Glutamatergic neuron (in vitro differentiated cells): ENCODE measurements at regions not wholly inside any gene's neighbourhood (a gene's known extent, or its start where the extent isn't known, plus 50 kb on each side); places are given as distances from the start of the nearest gene placed in this dataset.
"Not testable (repeated sequence)": the region's sequence is repeated elsewhere in the genome, so short reads cannot be mapped to it uniquely, and the experiment has no call there.

Experiments used
- DNase-seq: peaks from one replicate; pipeline ENCODE4 v3.0.0; 2022
- H3K27ac Mint-ChIP-seq: one replicate; pipeline ENCODE4 v1.8.0; 2020; ENCODE audit warnings: mild to moderate bottlenecking, mixed read lengths, inconsistent platforms; ENCODE audit not compliant: unreplicated experiment
- H3K27me3 Mint-ChIP-seq: one replicate; pipeline ENCODE4 v1.8.0; 2020; ENCODE audit warnings: mild to moderate bottlenecking, moderate library complexity, mixed read lengths, inconsistent platforms; ENCODE audit not compliant: unreplicated experiment
- H3K36me3 Mint-ChIP-seq: one replicate; pipeline ENCODE4 v1.8.0; 2020; ENCODE audit warnings: mild to moderate bottlenecking, mixed read lengths, inconsistent platforms; ENCODE audit not compliant: unreplicated experiment
- H3K4me1 Mint-ChIP-seq: one replicate; pipeline ENCODE4 v1.8.0; 2020; ENCODE audit warnings: mild to moderate bottlenecking, low read depth, mixed read lengths, inconsistent platforms; ENCODE audit not compliant: unreplicated experiment
- H3K4me3 Mint-ChIP-seq: one replicate; pipeline ENCODE4 v1.8.0; 2020; ENCODE audit warnings: mild to moderate bottlenecking, mixed read lengths, inconsistent platforms; ENCODE audit not compliant: unreplicated experiment
- H3K9me3 Mint-ChIP-seq: one replicate; pipeline ENCODE4 v1.8.0; 2020; ENCODE audit warnings: mild to moderate bottlenecking, moderate library complexity, mixed read lengths, inconsistent platforms; ENCODE audit not compliant: unreplicated experiment
- CTCF ChIP-seq: fragments of 200-600 bp; sonication (generic); IDR thresholded peaks from one replicate; pipeline ENCODE4 v1.5.0; 2021; ENCODE audit not compliant: partially characterized antibody, unreplicated experiment

DNA sequence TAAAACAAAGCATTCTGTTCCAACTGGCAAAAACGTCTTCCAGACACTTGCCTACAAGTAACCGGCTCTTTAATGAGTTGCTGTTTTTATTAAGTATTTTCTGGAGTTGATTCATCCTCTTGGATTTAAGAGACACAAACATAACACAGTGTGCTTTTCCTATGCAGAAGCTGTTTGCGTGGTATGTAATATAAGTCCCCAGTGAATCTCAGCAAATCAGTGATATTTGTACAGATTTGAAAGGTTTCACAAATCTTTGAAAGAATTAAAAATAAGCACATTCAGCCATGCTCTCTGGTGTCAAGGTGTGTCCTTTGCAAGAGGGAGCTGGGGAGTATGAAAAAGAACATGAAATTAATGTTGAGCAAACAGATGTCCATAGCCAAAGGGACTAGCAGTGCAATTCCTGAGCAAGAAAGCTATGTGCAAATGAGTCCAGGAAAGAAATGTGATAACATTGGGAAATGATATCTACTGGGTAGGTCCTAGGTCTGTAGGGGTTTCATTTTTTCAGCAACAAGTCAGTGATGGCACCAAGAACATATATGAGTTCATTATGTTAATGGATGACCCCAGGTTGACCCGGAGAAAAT is 170.1 kb upstream of the PHACTR1 start:
- H3K27ac Mint-ChIP-seq: no peak overlapping the region
- H3K27me3 Mint-ChIP-seq: no peaks in the 10 kb centered on the region
- H3K36me3 Mint-ChIP-seq: peaks cover 5% of the 10 kb centered on the region
- no peak for TF ChIP-seq CTCF
- no peaks in the 10 kb centered on the region for H3K4me1 Mint-ChIP-seq
- DNase-seq: no peak
- no peaks in the 10 kb centered on the region for H3K9me3 Mint-ChIP-seq
- no peak overlapping the region for H3K4me3 Mint-ChIP-seq

DNA sequence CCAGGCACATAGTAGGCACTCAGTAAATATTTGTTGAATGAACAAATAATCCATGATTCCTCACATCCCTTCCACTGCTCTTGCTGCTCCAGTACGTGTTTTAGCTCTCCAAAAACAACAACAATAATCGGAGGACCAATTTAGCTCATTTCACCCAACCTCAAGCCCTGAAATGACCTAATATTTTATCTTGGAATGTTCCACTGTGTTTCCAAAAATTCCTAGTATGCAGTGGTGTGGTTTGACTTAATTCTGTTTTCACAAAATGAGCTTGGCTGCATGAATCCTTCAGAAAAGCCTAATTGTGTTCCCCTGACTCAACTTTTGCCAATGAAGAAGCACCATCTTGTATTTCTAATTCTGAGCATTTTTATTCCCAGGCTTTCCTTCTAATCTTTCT is 168.0 kb upstream of the PHACTR1 start:
- no peaks in the 10 kb centered on the region for H3K9me3 Mint-ChIP-seq
- no peak for DNase-seq
- no peaks in the 10 kb centered on the region for H3K27me3 Mint-ChIP-seq
- no peaks in the 10 kb centered on the region for H3K4me1 Mint-ChIP-seq
- no peak for TF ChIP-seq CTCF
- H3K27ac Mint-ChIP-seq: no peak overlapping the region
- H3K4me3 Mint-ChIP-seq: no peak overlapping the region
- H3K36me3 Mint-ChIP-seq: peaks cover 5% of the 10 kb centered on the region

DNA sequence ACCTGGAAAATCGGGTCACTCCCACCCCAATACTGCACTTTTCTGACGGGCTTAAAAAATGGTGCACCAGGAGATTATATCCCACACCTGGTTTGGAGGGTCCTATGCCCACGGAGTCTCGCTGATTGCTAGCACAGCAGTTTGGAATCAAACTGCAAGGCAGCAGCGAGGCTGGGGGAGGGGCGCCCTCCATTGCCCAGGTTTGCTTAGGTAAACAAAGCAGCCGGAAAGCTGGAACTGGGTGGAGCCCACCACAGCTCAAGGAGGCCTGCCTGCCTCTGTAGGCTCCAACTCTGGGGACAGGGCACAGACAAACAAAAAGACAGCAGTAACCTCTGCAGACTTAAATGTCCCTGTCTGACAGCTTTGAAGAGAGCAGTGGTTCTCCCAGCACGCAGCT is 167.1 kb upstream of the PHACTR1 start:
- not testable (repeated sequence) for H3K4me1 Mint-ChIP-seq, H3K9me3 Mint-ChIP-seq, H3K36me3 Mint-ChIP-seq, H3K27me3 Mint-ChIP-seq, H3K4me3 Mint-ChIP-seq, DNase-seq, H3K27ac Mint-ChIP-seq

- H3K9me3 Mint-ChIP-seq, H3K36me3 Mint-ChIP-seq, H3K4me1 Mint-ChIP-seq, H3K27ac Mint-ChIP-seq, H3K4me3 Mint-ChIP-seq, DNase-seq, H3K27me3 Mint-ChIP-seq: not testable (repeated sequence)
Measured at GRCh38 chr6:12554820-12555219, 161.7 kb upstream of the PHACTR1 start.

GRCh38 chr6:12555267-12555666 is 161.3 kb upstream of the PHACTR1 start:
- no peak for DNase-seq
- Mint-ChIP-seq H3K27ac (no peak overlapping the region), H3K4me1 (no peaks in the 10 kb centered on the region), H3K27me3 (no peaks in the 10 kb centered on the region), H3K4me3 (no peak overlapping the region), H3K9me3 (peaks cover 3% of the 10 kb centered on the region), H3K36me3 (no peaks in the 10 kb centered on the region)
- no peak for TF ChIP-seq CTCF

DNA sequence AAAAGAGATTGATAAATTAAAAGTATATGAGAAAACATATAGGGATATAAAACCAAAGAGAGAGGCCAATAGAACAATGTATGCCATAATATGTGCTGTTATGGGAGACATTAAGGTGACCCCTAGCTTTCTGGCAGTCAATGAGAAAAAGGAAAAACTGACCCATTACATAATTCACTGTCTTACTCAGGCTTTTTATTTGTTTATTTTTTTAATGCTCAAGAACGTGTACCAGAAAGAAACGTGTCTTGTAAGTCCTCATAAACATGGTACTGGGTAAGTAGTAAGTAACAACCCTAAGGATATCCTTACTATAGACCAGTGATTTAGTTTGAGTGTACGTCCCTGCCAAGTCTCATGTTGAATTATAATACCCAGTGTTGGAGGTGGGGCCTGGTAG is 160.8 kb upstream of the PHACTR1 start:
- no peak for TF ChIP-seq CTCF
- no peak overlapping the region for H3K27ac Mint-ChIP-seq
- peaks cover 3% of the 10 kb centered on the region for H3K36me3 Mint-ChIP-seq
- H3K9me3 Mint-ChIP-seq: peaks cover 3% of the 10 kb centered on the region
- no peaks in the 10 kb centered on the region for H3K4me1 Mint-ChIP-seq
- no peak overlapping the region for H3K4me3 Mint-ChIP-seq
- no peak for DNase-seq
- H3K27me3 Mint-ChIP-seq: no peaks in the 10 kb centered on the region
